ENCODE measurements at regions not wholly inside any gene's neighbourhood (a gene's known extent, or its start where the extent isn't known, plus 50 kb on each side); places are given as distances from the start of the nearest gene placed in this dataset.

GRCh38 chr3:82509951-82510603, 748.6 kb upstream of the GBE1 start:
- no peaks in the 10 kb centered on the region for H3K36me3 ChIP-seq (ENCODE audit: control insufficient read depth in 2 of 2, extremely low read depth in 1 of 2, insufficient read depth in 2 of 2, low read length in 2 of 2)
- H3K27me3 ChIP-seq (ENCODE audit: control insufficient read depth, extremely low read depth, insufficient read depth, low read length), result no peaks in the 10 kb centered on the region
- FAIRE-seq, result no peak
- DNase-seq (ENCODE audit: low read depth, low spot score), result peak; percentile 9
- peaks cover 2% of the 10 kb centered on the region for H3K9me3 ChIP-seq (ENCODE audit: control insufficient read depth, low read depth, low read length)
- TF ChIP-seq CTCF (optimal IDR thresholded peaks at IDR 0.05 in 1 of 3, IDR thresholded peaks at IDR 0.05 in 1 of 3, conservative IDR thresholded peaks at IDR 0.05 in 1 of 3; ENCODE audit: extremely low read depth in 1 of 3, insufficient read depth in 2 of 3, low read length in 3 of 3) (no peak), EZH2 (IDR thresholded peaks at IDR 0.05; ENCODE audit: low read length) (no peak)
- H3K9me1 ChIP-seq (ENCODE audit: control insufficient read depth, extremely low read depth, insufficient read depth, low read length), result no peaks in the 10 kb centered on the region
- no peak overlapping the region for H2AFZ ChIP-seq (ENCODE audit: control insufficient read depth, low read length)
- dilution Hi-C loops (cut with MboI; ENCODE audit: extremely low pct_ligation_motif_present, low sequenced_read_pairs), result no loop called here
- H4K20me1 ChIP-seq (ENCODE audit: control insufficient read depth, extremely low read depth, insufficient read depth, low read length), result no peaks in the 10 kb centered on the region
- H3K9ac ChIP-seq (ENCODE audit: control insufficient read depth, extremely low read depth, insufficient read depth, low read length), result no peak overlapping the region
- peaks cover 4% of the 10 kb centered on the region for H3K4me1 ChIP-seq (ENCODE audit: control insufficient read depth, extremely low read depth, insufficient read depth, low read length)
- no peaks in the 10 kb centered on the region for H3K79me2 ChIP-seq (ENCODE audit: control insufficient read depth, insufficient read depth, low read length)
- peak overlapping the region; percentile 41 for H3K4me2 ChIP-seq (ENCODE audit: control insufficient read depth, extremely low read depth, insufficient read depth, low read depth, low read length)
- no peak overlapping the region for H3K4me3 ChIP-seq (ENCODE audit: control insufficient read depth in 2 of 3, extremely low read depth in 1 of 3, insufficient read depth in 2 of 3, low read depth in 1 of 3, low read length in 3 of 3)
- peak overlapping the region; percentile 26 for H3K27ac ChIP-seq (ENCODE audit: control insufficient read depth, insufficient read depth, low read length)

DNA sequence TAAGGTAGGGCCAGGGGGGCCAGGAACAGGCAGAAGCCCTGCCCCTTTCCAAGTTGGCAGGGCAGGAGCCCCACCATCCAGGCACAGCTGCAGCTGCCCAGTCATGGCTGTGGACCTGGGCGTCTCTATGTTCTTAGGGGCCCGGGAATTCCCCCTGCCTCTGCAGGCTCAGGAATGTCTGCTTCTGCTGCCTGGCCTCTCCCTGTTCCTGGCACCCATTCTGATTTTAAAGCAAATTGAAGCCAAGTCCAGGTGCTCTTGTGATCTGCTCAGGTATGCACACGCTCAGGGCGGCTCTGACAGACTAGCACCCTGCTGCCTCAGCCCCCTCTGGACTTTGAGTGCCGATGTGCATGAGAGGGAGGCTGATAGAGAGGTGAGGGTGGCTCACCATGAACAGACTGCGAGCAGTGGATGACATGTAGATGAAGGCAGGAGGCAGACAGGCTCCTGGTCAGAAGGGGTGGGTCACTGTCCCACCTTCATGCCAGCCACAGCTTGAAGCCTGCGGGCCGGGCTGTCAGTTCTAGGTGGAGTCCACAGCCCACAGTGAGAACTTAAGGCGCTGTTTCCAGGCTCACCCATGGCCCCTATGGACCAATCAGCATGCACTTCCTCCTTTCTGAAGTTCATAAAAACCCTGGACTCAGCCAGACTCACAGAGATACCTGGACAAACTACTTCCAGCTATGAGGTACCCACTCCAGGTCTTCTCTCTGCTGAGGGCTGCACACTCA, 747.8 kb upstream of the GBE1 start:
- DNase-seq (ENCODE audit: low read depth, low spot score), result peak; percentile 17
- H3K4me2 ChIP-seq (ENCODE audit: control insufficient read depth, extremely low read depth, insufficient read depth, low read depth, low read length), result peak overlapping the region; percentile 32
- dilution Hi-C loops (cut with MboI; ENCODE audit: extremely low pct_ligation_motif_present, low sequenced_read_pairs), result no loop called here
- no peak for TF ChIP-seq EZH2 (IDR thresholded peaks at IDR 0.05; ENCODE audit: low read length)
- no peak for TF ChIP-seq CTCF (optimal IDR thresholded peaks at IDR 0.05 in 1 of 3, IDR thresholded peaks at IDR 0.05 in 1 of 3, conservative IDR thresholded peaks at IDR 0.05 in 1 of 3; ENCODE audit: extremely low read depth in 1 of 3, insufficient read depth in 2 of 3, low read length in 3 of 3)
- peaks cover 4% of the 10 kb centered on the region for H3K4me1 ChIP-seq (ENCODE audit: control insufficient read depth, extremely low read depth, insufficient read depth, low read length)
- no peak for FAIRE-seq
- H3K9me1 ChIP-seq (ENCODE audit: control insufficient read depth, extremely low read depth, insufficient read depth, low read length), result no peaks in the 10 kb centered on the region
- peak overlapping the region; percentile 30 for H2AFZ ChIP-seq (ENCODE audit: control insufficient read depth, low read length)
- H4K20me1 ChIP-seq (ENCODE audit: control insufficient read depth, extremely low read depth, insufficient read depth, low read length), result no peaks in the 10 kb centered on the region
- H3K79me2 ChIP-seq (ENCODE audit: control insufficient read depth, insufficient read depth, low read length), result no peaks in the 10 kb centered on the region
- no peaks in the 10 kb centered on the region for H3K36me3 ChIP-seq (ENCODE audit: control insufficient read depth in 2 of 2, extremely low read depth in 1 of 2, insufficient read depth in 2 of 2, low read length in 2 of 2)
- no peaks in the 10 kb centered on the region for H3K27me3 ChIP-seq (ENCODE audit: control insufficient read depth, extremely low read depth, insufficient read depth, low read length)
- no peak overlapping the region for H3K9ac ChIP-seq (ENCODE audit: control insufficient read depth, extremely low read depth, insufficient read depth, low read length)
- peak overlapping the region; percentile 26 for H3K27ac ChIP-seq (ENCODE audit: control insufficient read depth, insufficient read depth, low read length)
- H3K4me3 ChIP-seq (ENCODE audit: control insufficient read depth in 2 of 3, extremely low read depth in 1 of 3, insufficient read depth in 2 of 3, low read depth in 1 of 3, low read length in 3 of 3), result no peak overlapping the region
- peaks cover 2% of the 10 kb centered on the region for H3K9me3 ChIP-seq (ENCODE audit: control insufficient read depth, low read depth, low read length)

All from keratinocyte (primary cell).